Type B pancreatic cell (in vitro differentiated cells): ENCODE measurements at regions not wholly inside any gene's neighbourhood (a gene's known extent, or its start where the extent isn't known, plus 50 kb on each side); places are given as distances from the start of the nearest gene placed in this dataset.

Experiments
- DNase-seq: peaks from one replicate; pipeline ENCODE4 v3.0.0; 2021; ENCODE audit warnings: mixed read lengths; ENCODE audit not compliant: unreplicated experiment; ENCODE audit errors: extremely low spot score
- H3K27ac Mint-ChIP-seq: 2 replicates; pipeline ENCODE4 v1.8.0; 2021; ENCODE audit warnings: mild to moderate bottlenecking, mixed read lengths
- H3K27me3 Mint-ChIP-seq: 2 replicates; pipeline ENCODE4 v1.8.0; 2021; ENCODE audit warnings: mixed read lengths
- H3K36me3 Mint-ChIP-seq: 2 replicates; pipeline ENCODE4 v1.8.0; 2021; ENCODE audit warnings: mixed read lengths
- H3K4me1 Mint-ChIP-seq: one replicate; pipeline ENCODE4 v1.8.0; 2021; ENCODE audit warnings: mixed read lengths; ENCODE audit not compliant: unreplicated experiment
- H3K4me3 Mint-ChIP-seq: 2 replicates; pipeline ENCODE4 v1.8.0; 2021; ENCODE audit warnings: mild to moderate bottlenecking, mixed read lengths
- H3K9me3 Mint-ChIP-seq: 2 replicates; pipeline ENCODE4 v1.8.0; 2021; ENCODE audit warnings: mixed read lengths
- TF ChIP-seq, protein P1 (sequence below): fragments of 200-600 bp; sonication (generic); conservative IDR thresholded peaks from 2 replicates; pipeline ENCODE4 v1.5.0; 2021; ENCODE audit warnings: antibody characterized with exemption, mild to moderate bottlenecking

DNA sequence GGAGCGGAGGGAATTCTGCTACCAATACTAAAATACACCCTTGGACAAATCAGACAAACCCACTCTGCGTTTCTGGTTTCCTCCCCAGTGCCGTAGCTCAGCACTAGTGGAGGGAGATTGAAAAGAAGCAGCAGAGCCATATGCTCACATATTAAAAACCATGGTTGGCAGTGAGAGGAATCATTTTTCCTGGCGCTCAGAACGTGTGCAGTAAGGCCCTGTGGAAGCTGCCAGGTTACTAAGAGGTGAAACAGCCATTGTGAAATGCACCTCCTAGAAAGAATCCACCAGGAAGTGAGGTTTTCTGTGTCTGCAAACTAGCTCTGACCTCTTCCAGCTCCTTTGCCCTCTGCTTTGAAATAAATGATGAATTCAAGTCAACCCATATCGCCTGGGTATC lies 177.2 kb downstream of the ERCC6L2 start:
- peaks cover 47% of the 10 kb centered on the region for H3K4me1 Mint-ChIP-seq
- TF ChIP-seq, protein P1, sequence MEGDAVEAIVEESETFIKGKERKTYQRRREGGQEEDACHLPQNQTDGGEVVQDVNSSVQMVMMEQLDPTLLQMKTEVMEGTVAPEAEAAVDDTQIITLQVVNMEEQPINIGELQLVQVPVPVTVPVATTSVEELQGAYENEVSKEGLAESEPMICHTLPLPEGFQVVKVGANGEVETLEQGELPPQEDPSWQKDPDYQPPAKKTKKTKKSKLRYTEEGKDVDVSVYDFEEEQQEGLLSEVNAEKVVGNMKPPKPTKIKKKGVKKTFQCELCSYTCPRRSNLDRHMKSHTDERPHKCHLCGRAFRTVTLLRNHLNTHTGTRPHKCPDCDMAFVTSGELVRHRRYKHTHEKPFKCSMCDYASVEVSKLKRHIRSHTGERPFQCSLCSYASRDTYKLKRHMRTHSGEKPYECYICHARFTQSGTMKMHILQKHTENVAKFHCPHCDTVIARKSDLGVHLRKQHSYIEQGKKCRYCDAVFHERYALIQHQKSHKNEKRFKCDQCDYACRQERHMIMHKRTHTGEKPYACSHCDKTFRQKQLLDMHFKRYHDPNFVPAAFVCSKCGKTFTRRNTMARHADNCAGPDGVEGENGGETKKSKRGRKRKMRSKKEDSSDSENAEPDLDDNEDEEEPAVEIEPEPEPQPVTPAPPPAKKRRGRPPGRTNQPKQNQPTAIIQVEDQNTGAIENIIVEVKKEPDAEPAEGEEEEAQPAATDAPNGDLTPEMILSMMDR, result no peak
- peaks cover 5% of the 10 kb centered on the region for H3K36me3 Mint-ChIP-seq
- peaks cover 12% of the 10 kb centered on the region for H3K9me3 Mint-ChIP-seq
- no peak for DNase-seq
- H3K4me3 Mint-ChIP-seq, result no peak overlapping the region
- no peaks in the 10 kb centered on the region for H3K27me3 Mint-ChIP-seq
- H3K27ac Mint-ChIP-seq, result no peak overlapping the region

DNA sequence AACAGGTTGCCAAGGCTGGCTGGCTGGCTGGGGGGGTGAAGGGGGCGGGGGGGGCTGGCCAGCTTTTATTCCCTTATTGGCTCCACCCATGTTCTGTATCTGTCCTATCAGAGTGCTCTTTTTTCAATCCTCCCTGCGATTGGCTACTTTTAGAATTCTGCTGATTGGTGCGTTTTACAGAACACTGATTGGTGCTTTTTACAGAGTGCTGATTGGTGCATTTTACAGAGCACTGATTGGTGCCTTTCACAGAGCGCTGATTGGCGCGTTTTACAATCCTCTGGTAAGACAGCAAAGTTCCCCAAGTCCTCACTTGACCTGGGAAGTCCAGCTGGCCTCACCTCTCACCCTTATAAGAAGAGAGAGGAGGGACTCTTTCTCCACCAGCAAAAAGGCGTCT lies 175.9 kb downstream of the ERCC6L2 start:
- Mint-ChIP-seq H3K4me3 (no peak overlapping the region), H3K27ac (no peak overlapping the region), H3K36me3 (peaks cover 5% of the 10 kb centered on the region), H3K4me1 (peaks cover 50% of the 10 kb centered on the region), H3K9me3 (peaks cover 7% of the 10 kb centered on the region), H3K27me3 (no peaks in the 10 kb centered on the region)
- TF ChIP-seq, protein P1, result no peak
- DNase-seq, result no peak

DNA sequence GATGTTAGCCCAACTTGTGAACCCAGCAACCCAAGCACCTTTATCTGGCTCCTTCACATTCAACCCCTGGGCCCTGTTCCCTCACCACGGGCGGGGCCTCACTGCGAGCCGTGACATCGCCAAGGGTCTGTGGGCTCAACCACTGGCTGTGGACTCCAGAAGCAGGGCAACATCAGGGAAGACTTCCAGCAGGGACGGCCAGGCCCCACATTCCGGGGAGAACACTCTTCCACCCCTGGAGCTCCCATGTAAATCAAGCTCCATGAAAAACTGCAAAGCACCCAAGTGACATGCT lies 175.3 kb downstream of the ERCC6L2 start:
- H3K4me3 Mint-ChIP-seq, result no peak overlapping the region
- peaks cover 6% of the 10 kb centered on the region for H3K9me3 Mint-ChIP-seq
- DNase-seq, result no peak
- H3K4me1 Mint-ChIP-seq, result peaks cover 46% of the 10 kb centered on the region
- H3K27ac Mint-ChIP-seq, result no peak overlapping the region
- H3K27me3 Mint-ChIP-seq, result no peaks in the 10 kb centered on the region
- H3K36me3 Mint-ChIP-seq, result peaks cover 5% of the 10 kb centered on the region
- TF ChIP-seq, protein P1, result no peak

DNA sequence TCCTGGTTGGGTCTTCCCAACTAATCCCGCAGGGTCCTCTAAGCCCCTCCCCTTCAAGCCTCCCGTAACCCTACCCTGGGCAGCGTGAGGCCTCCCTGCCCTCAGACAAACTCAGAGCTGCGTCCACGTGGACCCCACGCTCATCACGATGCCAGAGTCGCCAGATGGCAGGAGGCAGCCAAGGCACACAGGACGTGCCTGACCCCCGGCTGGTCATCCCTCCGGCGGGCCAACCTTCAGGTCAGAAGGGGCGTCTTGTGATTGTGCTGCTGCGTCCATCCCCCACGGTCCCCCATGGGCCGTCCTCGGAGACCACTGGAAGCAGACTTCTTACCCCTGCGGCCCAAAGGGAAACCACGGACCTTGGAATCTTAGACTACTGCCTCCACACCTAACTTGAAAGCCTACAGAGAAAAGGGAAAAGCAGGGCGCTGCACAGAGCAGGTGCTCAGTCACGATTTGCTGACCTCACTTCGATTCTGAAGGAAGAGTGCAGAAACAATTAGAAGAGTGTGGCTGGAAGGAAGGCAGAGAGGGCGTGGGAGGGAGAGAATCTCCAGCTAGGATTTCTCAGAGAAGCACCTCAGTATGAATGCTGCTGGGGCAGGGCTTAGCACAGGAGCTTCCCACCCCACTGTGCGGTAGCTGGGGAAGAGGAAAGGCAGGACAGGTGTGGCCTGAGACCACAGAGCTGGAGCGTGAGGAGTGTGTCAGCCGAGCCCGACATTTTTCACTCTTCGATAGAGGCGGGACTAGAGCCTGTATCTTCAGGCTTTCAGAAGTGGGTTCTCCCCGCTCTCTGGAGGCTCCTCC lies 174.8 kb downstream of the ERCC6L2 start:
- Mint-ChIP-seq H3K9me3 (peaks cover 6% of the 10 kb centered on the region), H3K4me1 (peaks cover 42% of the 10 kb centered on the region), H3K27ac (no peak overlapping the region), H3K36me3 (peaks cover 5% of the 10 kb centered on the region), H3K4me3 (peak overlapping the region; percentile 17), H3K27me3 (peaks cover 3% of the 10 kb centered on the region)
- DNase-seq, result no peak
- TF ChIP-seq, protein P1, result no peak

DNA sequence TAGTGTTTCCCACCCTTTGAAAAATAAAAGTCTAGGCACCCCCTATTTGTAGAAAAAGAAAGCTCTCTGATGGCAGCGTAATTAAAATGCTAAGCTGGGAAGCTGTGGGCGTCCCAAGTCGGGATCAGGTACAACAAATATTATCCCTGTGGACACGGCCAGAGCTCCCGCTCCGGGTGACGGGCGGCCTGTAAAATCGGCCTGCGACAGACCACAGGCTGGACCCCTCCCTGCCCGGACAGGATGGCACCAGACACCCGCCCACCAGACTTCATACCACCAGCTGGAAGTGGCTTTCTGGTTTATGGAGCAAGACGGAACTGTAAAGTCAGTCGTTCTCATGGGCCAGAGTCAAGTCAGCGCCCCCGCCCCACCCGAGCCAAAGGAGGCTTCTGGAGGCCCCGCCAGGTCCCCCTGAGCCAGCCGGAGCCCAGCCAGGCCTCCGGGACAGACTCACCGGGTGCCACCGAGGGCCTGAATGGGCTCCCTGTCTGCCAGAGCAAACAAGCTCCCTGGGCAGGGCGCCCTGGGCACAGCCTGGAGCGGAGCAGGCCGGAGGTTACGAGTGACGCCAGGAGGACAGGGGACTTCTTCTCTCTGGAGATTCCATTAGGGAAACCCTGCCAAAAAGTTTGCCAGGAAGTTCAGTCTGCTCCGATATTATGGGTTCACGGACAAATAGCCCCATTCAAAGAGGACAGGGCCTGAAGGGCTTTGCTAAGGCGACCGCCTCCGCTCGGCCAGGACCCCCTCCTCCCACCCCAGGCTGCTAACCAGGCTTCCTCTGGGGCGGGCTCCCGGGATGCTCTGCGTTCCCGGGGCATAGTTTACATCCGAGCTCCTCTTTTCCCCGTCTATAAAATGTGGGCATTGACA lies 173.7 kb downstream of the ERCC6L2 start:
- Mint-ChIP-seq H3K4me1 (peaks cover 38% of the 10 kb centered on the region), H3K9me3 (peaks cover 2% of the 10 kb centered on the region), H3K4me3 (peak overlapping the region; percentile 36), H3K36me3 (peaks cover 5% of the 10 kb centered on the region), H3K27ac (peak overlapping the region; percentile 86), H3K27me3 (peaks cover 3% of the 10 kb centered on the region)
- no peak for DNase-seq
- TF ChIP-seq, protein P1, result no peak
